IMR-90 (cell line): ENCODE measurements at regions not wholly inside any gene's neighbourhood (a gene's known extent, or its start where the extent isn't known, plus 50 kb on each side); places are given as distances from the start of the nearest gene placed in this dataset.

Experiments used
- BHLHE40 ChIP-seq: fragments of 150-350 bp; IDR thresholded peaks from 2 replicates; pipeline ENCODE4 v1.6.1; 2016; ENCODE audit warnings: mild to moderate bottlenecking, low read depth, low read length
- CEBPB ChIP-seq: IDR thresholded peaks from 2 replicates; pipeline ENCODE4 v1.6.1; 2012; ENCODE audit warnings: low read depth, low read length, improper control_type of control experiment
- CHD1 ChIP-seq: IDR thresholded peaks from 2 replicates; pipeline ENCODE4 v1.6.1; 2012; ENCODE audit warnings: low read depth, low read length, improper control_type of control experiment
- MAFK ChIP-seq: IDR thresholded peaks from 2 replicates; pipeline ENCODE4 v1.6.1; 2012; ENCODE audit warnings: low read depth, low read length, improper control_type of control experiment
- MXI1 ChIP-seq: IDR thresholded peaks from 2 replicates; pipeline ENCODE4 v1.6.1; 2012; ENCODE audit warnings: low read depth, mild to moderate bottlenecking, low read length, moderate library complexity, borderline replicate concordance
- POLR2A ChIP-seq: IDR thresholded peaks from 2 replicates; pipeline ENCODE4 v1.6.1; 2012; ENCODE audit warnings: mild to moderate bottlenecking, low read depth, low read length
- RAD21 ChIP-seq: IDR thresholded peaks from 2 replicates; pipeline ENCODE4 v1.6.1; 2012; ENCODE audit warnings: low read length, improper control_type of control experiment
- RFX5 ChIP-seq: IDR thresholded peaks from 2 replicates; pipeline ENCODE4 v1.8.0; 2012; ENCODE audit warnings: low read depth, mild to moderate bottlenecking, low read length, moderate library complexity
- SMC3 ChIP-seq: fragments of 150-350 bp; IDR thresholded peaks from 2 replicates; pipeline ENCODE4 v1.6.1; 2016; ENCODE audit warnings: low read depth, mild to moderate bottlenecking, antibody characterized with exemption, low read length, moderate library complexity
- TF ChIP-seq, protein P1 (sequence below): conservative IDR thresholded peaks from 2 replicates; pipeline ENCODE4 v1.5.1; 2012; ENCODE audit warnings: mild to moderate bottlenecking, low read depth, low read length, improper control_type of control experiment
- TF ChIP-seq, protein P2 (sequence below): fragments of 150-350 bp; IDR thresholded peaks from 2 replicates; pipeline ENCODE4 v1.6.1; 2016; ENCODE audit warnings: low read depth, mild to moderate bottlenecking, low read length, moderate library complexity, borderline replicate concordance

DNA sequence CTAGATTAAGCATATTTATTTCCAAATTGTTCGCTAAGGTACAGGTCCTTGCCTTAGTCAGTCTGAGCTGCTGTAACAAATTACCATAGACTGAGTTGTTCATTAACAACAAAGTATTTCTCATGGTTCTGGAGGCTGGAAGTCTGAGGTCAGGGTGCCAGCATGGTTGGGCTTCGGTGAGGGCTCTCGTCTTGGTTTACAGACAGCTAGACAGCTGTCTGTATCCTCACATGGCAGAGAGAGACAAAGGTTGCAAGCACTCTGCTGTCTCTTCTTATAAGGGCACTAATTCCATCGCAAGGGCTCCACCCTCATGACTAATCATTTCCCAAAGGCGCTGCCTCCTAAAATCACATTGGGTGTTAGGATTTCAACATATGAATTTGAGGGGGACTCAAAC lies 115.3 kb upstream of the GMDS start:
- TF ChIP-seq, protein P1, sequence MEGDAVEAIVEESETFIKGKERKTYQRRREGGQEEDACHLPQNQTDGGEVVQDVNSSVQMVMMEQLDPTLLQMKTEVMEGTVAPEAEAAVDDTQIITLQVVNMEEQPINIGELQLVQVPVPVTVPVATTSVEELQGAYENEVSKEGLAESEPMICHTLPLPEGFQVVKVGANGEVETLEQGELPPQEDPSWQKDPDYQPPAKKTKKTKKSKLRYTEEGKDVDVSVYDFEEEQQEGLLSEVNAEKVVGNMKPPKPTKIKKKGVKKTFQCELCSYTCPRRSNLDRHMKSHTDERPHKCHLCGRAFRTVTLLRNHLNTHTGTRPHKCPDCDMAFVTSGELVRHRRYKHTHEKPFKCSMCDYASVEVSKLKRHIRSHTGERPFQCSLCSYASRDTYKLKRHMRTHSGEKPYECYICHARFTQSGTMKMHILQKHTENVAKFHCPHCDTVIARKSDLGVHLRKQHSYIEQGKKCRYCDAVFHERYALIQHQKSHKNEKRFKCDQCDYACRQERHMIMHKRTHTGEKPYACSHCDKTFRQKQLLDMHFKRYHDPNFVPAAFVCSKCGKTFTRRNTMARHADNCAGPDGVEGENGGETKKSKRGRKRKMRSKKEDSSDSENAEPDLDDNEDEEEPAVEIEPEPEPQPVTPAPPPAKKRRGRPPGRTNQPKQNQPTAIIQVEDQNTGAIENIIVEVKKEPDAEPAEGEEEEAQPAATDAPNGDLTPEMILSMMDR, result no peak
- TF ChIP-seq BHLHE40 (no peak), POLR2A (no peak), RFX5 (no peak), RAD21 (no peak), MXI1 (no peak), CEBPB (no peak), SMC3 (no peak), CHD1 (no peak), MAFK (no peak)
- TF ChIP-seq, protein P2, sequence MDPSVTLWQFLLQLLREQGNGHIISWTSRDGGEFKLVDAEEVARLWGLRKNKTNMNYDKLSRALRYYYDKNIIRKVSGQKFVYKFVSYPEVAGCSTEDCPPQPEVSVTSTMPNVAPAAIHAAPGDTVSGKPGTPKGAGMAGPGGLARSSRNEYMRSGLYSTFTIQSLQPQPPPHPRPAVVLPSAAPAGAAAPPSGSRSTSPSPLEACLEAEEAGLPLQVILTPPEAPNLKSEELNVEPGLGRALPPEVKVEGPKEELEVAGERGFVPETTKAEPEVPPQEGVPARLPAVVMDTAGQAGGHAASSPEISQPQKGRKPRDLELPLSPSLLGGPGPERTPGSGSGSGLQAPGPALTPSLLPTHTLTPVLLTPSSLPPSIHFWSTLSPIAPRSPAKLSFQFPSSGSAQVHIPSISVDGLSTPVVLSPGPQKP, result no peak
